ENCODE measurements at regions not wholly inside any gene's neighbourhood (a gene's known extent, or its start where the extent isn't known, plus 50 kb on each side); places are given as distances from the start of the nearest gene placed in this dataset.

- TF ChIP-seq CTCF (IDR thresholded peaks at IDR 0.05) = no peak
- TF ChIP-seq POLR2A (IDR thresholded peaks at IDR 0.05) = no peak
Measured at GRCh38 chr14:81776531-81776930, 242.9 kb upstream of the SEL1L start.
